Mammary epithelial cell (primary cell): ENCODE measurements at regions not wholly inside any gene's neighbourhood (a gene's known extent, or its start where the extent isn't known, plus 50 kb on each side); places are given as distances from the start of the nearest gene placed in this dataset.

Source experiments
- CTCF ChIP-seq, 2 donors: IDR thresholded peaks in 1 of 2; conservative IDR thresholded peaks in 1 of 2; 2 replicates each; pipeline ENCODE4 v1.5.1; 2011 to 2012; ENCODE audit warnings: inconsistent platforms in 2 of 2, low read length in 2 of 2, mild to moderate bottlenecking in 2 of 2, control low read depth in 1 of 2, low read depth in 1 of 2; ENCODE audit not compliant: insufficient read depth in 1 of 2; ENCODE audit errors: extremely low read depth in 1 of 2
- EZH2 ChIP-seq: IDR thresholded peaks from 2 replicates; pipeline ENCODE4 v1.6.1; 2012; ENCODE audit warnings: low read length, inconsistent platforms, borderline replicate concordance

- TF ChIP-seq EZH2 (no peak), CTCF (conservative IDR thresholded peaks at IDR 0.05 in 1 of 2, IDR thresholded peaks at IDR 0.05 in 1 of 2; ENCODE audit: extremely low read depth in 1 of 2, insufficient read depth in 1 of 2, low read depth in 1 of 2, low read length in 2 of 2) (no peak)
Measured at GRCh38 chr6:14652536-14652935, 535.0 kb downstream of the CD83 start.
